ENCODE measurements at regions not wholly inside any gene's neighbourhood (a gene's known extent, or its start where the extent isn't known, plus 50 kb on each side); places are given as distances from the start of the nearest gene placed in this dataset.

DNA sequence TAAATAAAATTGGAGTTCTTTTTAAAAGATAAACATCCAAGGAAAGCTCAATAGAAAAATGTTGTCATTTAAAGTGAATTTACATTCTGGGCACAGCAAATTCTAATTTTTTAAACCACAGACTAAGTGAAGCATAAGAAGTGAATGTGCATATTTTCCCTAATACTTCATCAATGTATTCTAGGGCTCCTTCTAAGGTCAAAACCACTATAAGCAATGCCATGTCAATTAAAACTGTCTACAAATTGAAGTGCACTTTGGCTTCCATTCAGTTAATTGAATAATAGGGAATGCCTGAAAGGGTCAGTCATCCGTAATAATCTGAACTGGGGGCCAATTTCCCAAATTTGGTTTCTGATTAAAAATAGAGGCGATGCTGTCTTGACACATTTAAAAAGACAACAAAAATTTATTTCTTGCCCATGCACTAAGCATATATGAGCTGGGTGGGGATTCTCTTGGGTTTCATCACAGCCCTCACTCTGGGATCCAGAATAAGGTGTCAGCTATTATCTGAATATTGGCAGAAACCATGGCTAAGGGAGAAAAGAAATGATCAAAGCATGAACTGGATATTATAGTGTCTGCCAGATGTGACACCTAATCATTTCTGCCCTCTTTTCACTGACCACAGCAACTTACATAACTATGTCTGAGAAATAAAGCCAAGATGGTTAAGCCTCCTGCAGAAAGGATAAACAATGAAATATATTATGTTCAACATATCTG, 660.6 kb upstream of the B3GALT2 start:
- H3K4me1 ChIP-seq (ENCODE audit: control insufficient read depth, insufficient read depth, low read length, poor library complexity, severe bottlenecking) = no peaks in the 10 kb centered on the region
- DNase-seq = no peak
- H3K36me3 ChIP-seq (ENCODE audit: control insufficient read depth, insufficient read depth, low read length) = no peaks in the 10 kb centered on the region
- no peak overlapping the region for H3K27ac ChIP-seq (ENCODE audit: insufficient read depth, low read length, poor library complexity, severe bottlenecking)
- H3K9me3 ChIP-seq (ENCODE audit: control insufficient read depth, low read length) = no peaks in the 10 kb centered on the region
- no peaks in the 10 kb centered on the region for H3K27me3 ChIP-seq (replicated peaks; ENCODE audit: control insufficient read depth, insufficient read depth, low read length, poor library complexity, severe bottlenecking)
- H3K4me3 ChIP-seq (ENCODE audit: insufficient read depth, low read depth, low read length, poor library complexity, severe bottlenecking) = no peak overlapping the region

DNA sequence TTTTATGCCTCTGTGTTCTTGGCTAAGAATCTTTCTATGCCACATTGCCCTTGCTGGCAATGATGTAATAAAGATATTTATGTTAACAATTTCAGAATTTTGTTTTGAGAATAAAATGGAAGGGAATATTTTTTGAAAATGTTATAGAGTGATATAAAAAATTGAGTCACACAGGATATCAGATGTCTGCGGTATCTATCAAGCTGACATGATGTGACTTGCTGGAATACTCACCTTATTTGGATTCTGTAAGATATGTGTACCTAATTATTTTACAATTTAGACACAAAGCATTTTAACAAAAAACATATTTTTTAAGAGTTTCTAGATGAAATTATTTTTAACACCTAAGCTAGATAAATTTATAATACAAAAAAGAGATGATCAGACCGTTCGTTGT, 660.0 kb upstream of the B3GALT2 start:
- no peaks in the 10 kb centered on the region for H3K9me3 ChIP-seq (ENCODE audit: control insufficient read depth, low read length)
- H3K27me3 ChIP-seq (replicated peaks; ENCODE audit: control insufficient read depth, insufficient read depth, low read length, poor library complexity, severe bottlenecking) = no peaks in the 10 kb centered on the region
- DNase-seq = no peak
- no peak overlapping the region for H3K27ac ChIP-seq (ENCODE audit: insufficient read depth, low read length, poor library complexity, severe bottlenecking)
- no peaks in the 10 kb centered on the region for H3K4me1 ChIP-seq (ENCODE audit: control insufficient read depth, insufficient read depth, low read length, poor library complexity, severe bottlenecking)
- no peak overlapping the region for H3K4me3 ChIP-seq (ENCODE audit: insufficient read depth, low read depth, low read length, poor library complexity, severe bottlenecking)
- H3K36me3 ChIP-seq (ENCODE audit: control insufficient read depth, insufficient read depth, low read length) = no peaks in the 10 kb centered on the region

DNA sequence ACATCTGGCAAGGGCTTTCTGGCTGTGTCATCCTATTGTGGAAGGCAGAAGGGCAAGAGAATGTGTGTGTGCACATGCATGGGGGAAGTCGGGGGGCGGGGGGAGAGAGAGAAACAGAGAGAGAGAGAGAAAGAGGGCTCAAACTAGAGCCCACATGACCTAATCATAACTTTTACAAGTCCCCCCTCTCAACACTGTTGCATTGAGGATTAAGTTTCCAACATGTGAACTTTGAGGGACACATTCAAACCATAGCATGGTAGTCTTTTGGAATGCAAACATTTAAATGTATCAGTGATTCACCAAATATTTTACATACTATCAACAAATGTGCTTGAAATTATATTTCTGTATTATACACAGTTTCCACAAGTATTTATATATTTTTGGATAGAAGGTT, 655.4 kb upstream of the B3GALT2 start:
- H3K9me3 ChIP-seq (ENCODE audit: control insufficient read depth, low read length) = no peaks in the 10 kb centered on the region
- H3K36me3 ChIP-seq (ENCODE audit: control insufficient read depth, insufficient read depth, low read length) = no peaks in the 10 kb centered on the region
- H3K4me1 ChIP-seq (ENCODE audit: control insufficient read depth, insufficient read depth, low read length, poor library complexity, severe bottlenecking) = no peaks in the 10 kb centered on the region
- no peaks in the 10 kb centered on the region for H3K27me3 ChIP-seq (replicated peaks; ENCODE audit: control insufficient read depth, insufficient read depth, low read length, poor library complexity, severe bottlenecking)
- H3K4me3 ChIP-seq (ENCODE audit: insufficient read depth, low read depth, low read length, poor library complexity, severe bottlenecking) = no peak overlapping the region
- no peak overlapping the region for H3K27ac ChIP-seq (ENCODE audit: insufficient read depth, low read length, poor library complexity, severe bottlenecking)
- DNase-seq = no peak

DNA sequence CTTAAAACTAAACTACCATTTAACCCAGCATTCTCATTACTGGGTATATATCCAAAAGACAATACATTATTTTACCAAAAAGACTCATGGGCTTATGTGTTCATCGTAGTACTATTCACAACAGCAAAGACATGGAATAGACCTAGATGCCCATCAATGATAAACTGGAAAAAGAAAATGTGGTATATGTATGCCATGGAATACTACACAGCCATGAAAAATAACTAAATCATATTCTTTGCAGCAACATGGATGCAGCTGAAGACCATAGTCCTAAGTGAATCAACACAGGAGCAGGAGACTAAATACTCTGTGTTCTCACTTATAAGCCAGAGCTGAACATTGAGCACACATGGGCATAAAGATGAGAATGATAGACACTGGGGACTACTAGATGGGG, 645.1 kb upstream of the B3GALT2 start:
- Histone ChIP-seq H3K27ac (ENCODE audit: insufficient read depth, low read length, poor library complexity, severe bottlenecking) (no peak overlapping the region), H3K9me3 (ENCODE audit: control insufficient read depth, low read length) (no peaks in the 10 kb centered on the region), H3K36me3 (ENCODE audit: control insufficient read depth, insufficient read depth, low read length) (no peaks in the 10 kb centered on the region), H3K4me3 (ENCODE audit: insufficient read depth, low read depth, low read length, poor library complexity, severe bottlenecking) (no peak overlapping the region), H3K4me1 (ENCODE audit: control insufficient read depth, insufficient read depth, low read length, poor library complexity, severe bottlenecking) (no peaks in the 10 kb centered on the region), H3K27me3 (replicated peaks; ENCODE audit: control insufficient read depth, insufficient read depth, low read length, poor library complexity, severe bottlenecking) (no peaks in the 10 kb centered on the region)
- no peak for DNase-seq

DNA sequence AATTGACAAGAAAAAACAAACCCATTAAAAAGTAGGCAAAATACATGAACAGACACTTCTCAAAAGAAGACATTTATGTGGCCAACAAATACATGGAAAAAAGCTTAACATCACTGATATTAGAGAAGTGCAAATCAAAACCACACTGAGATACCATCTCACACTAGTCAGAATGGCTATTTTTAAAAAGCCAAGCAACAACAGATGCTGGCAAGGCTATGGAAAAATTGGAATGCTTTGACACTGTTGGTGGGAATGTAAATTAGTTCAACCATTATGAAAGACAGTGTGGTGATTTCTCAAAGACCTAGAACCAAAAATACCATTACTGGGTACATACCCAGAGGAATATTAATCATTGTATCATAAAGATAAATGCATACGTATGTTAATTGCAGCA, 641.1 kb upstream of the B3GALT2 start:
- no peak for DNase-seq
- Histone ChIP-seq H3K4me3 (ENCODE audit: insufficient read depth, low read depth, low read length, poor library complexity, severe bottlenecking) (no peak overlapping the region), H3K36me3 (ENCODE audit: control insufficient read depth, insufficient read depth, low read length) (no peaks in the 10 kb centered on the region)

DNA sequence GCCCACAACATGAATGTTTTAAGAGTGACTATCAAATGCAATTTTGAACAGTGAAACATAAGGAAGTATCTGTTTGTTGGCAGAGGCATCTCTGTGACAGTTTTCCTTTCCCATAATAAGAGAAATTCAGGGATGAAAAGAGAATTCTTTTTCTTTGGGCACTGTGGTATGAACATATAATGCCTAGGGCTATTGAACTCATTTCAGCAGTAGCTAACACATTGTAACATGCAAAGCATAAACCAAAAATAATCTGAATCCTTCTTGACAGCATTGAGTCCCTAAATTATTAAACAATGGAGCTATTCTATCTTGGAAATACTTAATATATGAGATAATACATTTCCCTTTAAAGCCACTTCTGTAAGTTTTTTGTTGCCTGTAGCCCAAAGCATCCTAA, 633.0 kb upstream of the B3GALT2 start:
- no peaks in the 10 kb centered on the region for H3K4me1 ChIP-seq (ENCODE audit: control insufficient read depth, insufficient read depth, low read length, poor library complexity, severe bottlenecking)
- H3K36me3 ChIP-seq (ENCODE audit: control insufficient read depth, insufficient read depth, low read length) = no peaks in the 10 kb centered on the region
- H3K27ac ChIP-seq (ENCODE audit: insufficient read depth, low read length, poor library complexity, severe bottlenecking) = no peak overlapping the region
- DNase-seq = no peak
- H3K4me3 ChIP-seq (ENCODE audit: insufficient read depth, low read depth, low read length, poor library complexity, severe bottlenecking) = no peak overlapping the region
- no peaks in the 10 kb centered on the region for H3K27me3 ChIP-seq (replicated peaks; ENCODE audit: control insufficient read depth, insufficient read depth, low read length, poor library complexity, severe bottlenecking)
- H3K9me3 ChIP-seq (ENCODE audit: control insufficient read depth, low read length) = no peaks in the 10 kb centered on the region

More for the DNA sequence above, 641.1 kb upstream of the B3GALT2 start:
- H3K4me1 ChIP-seq (ENCODE audit: control insufficient read depth, insufficient read depth, low read length, poor library complexity, severe bottlenecking) = no peaks in the 10 kb centered on the region
- H3K9me3 ChIP-seq (ENCODE audit: control insufficient read depth, low read length) = no peaks in the 10 kb centered on the region
- H3K27me3 ChIP-seq (replicated peaks; ENCODE audit: control insufficient read depth, insufficient read depth, low read length, poor library complexity, severe bottlenecking) = no peaks in the 10 kb centered on the region
- H3K27ac ChIP-seq (ENCODE audit: insufficient read depth, low read length, poor library complexity, severe bottlenecking) = no peak overlapping the region

DNA sequence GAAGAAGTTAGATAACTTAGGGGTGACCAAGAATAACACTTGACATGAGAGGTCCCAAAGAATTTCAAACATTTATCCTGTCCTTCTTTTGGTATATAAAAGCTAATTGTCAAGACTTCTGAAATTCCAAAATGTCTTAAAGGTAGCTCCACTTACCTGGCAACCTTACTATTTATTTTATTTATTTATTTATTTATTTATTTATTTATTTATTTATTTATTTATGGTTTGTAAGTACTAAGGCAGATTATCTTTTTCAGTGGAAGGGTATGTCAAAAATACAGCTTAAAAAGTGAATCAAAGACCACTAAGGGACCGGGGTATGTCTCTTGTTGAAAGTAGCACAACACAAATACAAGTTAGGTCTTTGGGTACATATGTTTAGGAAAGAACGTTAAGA, 620.8 kb upstream of the B3GALT2 start:
- H3K4me3 ChIP-seq (ENCODE audit: insufficient read depth, low read depth, low read length, poor library complexity, severe bottlenecking) = no peak overlapping the region
- no peak overlapping the region for H3K27ac ChIP-seq (ENCODE audit: insufficient read depth, low read length, poor library complexity, severe bottlenecking)
- H3K36me3 ChIP-seq (ENCODE audit: control insufficient read depth, insufficient read depth, low read length) = no peaks in the 10 kb centered on the region
- H3K9me3 ChIP-seq (ENCODE audit: control insufficient read depth, low read length) = no peaks in the 10 kb centered on the region
- DNase-seq = no peak
- H3K27me3 ChIP-seq (replicated peaks; ENCODE audit: control insufficient read depth, insufficient read depth, low read length, poor library complexity, severe bottlenecking) = no peaks in the 10 kb centered on the region
- H3K4me1 ChIP-seq (ENCODE audit: control insufficient read depth, insufficient read depth, low read length, poor library complexity, severe bottlenecking) = no peaks in the 10 kb centered on the region

DNA sequence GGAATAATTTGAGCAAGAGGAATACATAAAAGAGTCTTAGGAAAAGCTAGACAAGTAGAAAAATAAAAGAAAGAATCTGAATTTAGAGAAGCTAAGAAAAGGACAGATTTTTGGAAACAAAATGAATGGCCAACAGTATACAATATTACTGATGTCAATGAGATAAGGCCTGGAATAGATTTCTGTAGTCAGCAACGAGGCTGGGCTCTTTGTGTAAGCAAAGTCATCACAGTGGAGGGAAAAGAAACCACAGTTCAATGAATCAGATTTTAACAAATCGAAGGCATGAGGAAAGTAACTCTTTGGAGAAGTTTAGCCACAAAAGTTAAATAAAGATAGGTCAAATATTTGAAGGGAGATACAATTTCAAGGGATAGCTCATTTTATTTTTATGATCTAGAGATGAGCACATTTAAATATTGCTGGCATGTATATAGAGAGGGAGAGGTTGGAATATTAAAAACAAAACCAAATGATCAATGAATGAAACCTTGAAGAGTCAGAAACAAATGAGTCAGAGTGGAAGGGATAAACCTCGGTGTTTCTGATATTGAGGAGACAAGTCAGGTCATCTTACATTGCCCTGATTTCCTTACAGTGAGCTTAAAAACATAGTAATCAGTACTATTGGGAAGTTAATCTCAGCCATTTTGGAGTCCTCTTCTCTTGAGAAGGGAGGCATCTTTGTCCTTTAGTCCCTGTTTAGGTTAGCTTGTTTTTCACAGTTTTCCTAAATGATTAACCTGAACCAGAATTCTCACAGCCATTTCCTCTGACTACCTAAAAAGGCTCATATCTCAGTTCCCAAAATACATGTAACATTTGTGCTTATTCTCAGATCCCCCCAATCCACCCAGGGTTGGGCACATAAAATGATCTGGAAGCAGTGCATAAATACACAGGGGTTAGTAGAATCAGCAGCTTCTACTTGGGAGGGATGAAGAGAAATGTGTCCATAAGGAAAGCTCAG, 620.0 kb upstream of the B3GALT2 start:
- Histone ChIP-seq H3K36me3 (ENCODE audit: control insufficient read depth, insufficient read depth, low read length) (no peaks in the 10 kb centered on the region), H3K9me3 (ENCODE audit: control insufficient read depth, low read length) (no peaks in the 10 kb centered on the region), H3K27me3 (replicated peaks; ENCODE audit: control insufficient read depth, insufficient read depth, low read length, poor library complexity, severe bottlenecking) (no peaks in the 10 kb centered on the region), H3K4me3 (ENCODE audit: insufficient read depth, low read depth, low read length, poor library complexity, severe bottlenecking) (no peak overlapping the region), H3K4me1 (ENCODE audit: control insufficient read depth, insufficient read depth, low read length, poor library complexity, severe bottlenecking) (no peaks in the 10 kb centered on the region), H3K27ac (ENCODE audit: insufficient read depth, low read length, poor library complexity, severe bottlenecking) (no peak overlapping the region)
- DNase-seq = no peak

DNA sequence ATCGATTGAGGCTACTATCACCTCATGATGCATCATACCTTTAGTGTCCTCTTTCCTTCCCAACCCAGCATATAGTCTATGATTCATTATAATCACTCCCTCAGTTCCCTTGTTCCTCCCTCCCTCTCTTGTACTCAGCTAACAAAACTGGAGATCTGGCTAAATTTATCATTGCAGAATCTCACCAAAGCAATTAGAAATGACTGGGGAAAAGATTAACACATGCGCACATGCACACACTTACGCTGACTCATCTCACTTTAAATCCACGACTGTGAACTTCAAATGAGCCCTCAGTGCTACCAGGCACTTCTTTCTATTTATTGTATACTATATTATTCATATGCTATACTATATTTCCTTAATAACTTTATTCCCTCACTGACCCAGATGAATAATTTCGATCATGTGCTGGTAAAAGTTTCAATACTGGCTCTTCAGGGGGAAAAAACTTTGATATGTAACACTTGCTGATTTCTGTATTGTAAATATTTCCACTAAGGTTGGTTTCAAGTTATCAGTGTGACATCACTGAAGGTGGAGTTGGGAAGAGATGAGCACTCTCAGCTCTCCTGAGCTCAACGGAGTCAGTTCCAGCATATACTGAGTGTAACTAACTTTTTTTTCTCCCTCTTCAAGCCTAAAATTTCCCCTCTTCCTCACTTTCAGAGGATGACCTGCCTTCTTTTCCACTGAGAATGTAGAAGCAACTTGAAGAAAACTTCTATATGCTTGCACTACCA, 613.7 kb upstream of the B3GALT2 start:
- Histone ChIP-seq H3K9me3 (ENCODE audit: control insufficient read depth, low read length) (no peaks in the 10 kb centered on the region), H3K27ac (ENCODE audit: insufficient read depth, low read length, poor library complexity, severe bottlenecking) (no peak overlapping the region), H3K27me3 (replicated peaks; ENCODE audit: control insufficient read depth, insufficient read depth, low read length, poor library complexity, severe bottlenecking) (no peaks in the 10 kb centered on the region), H3K4me1 (ENCODE audit: control insufficient read depth, insufficient read depth, low read length, poor library complexity, severe bottlenecking) (no peaks in the 10 kb centered on the region), H3K36me3 (ENCODE audit: control insufficient read depth, insufficient read depth, low read length) (no peaks in the 10 kb centered on the region), H3K4me3 (ENCODE audit: insufficient read depth, low read depth, low read length, poor library complexity, severe bottlenecking) (no peak overlapping the region)
- no peak for DNase-seq
